Medulla oblongata (tissue), 1 donor: ENCODE measurements at regions not wholly inside any gene's neighbourhood (a gene's known extent, or its start where the extent isn't known, plus 50 kb on each side); places are given as distances from the start of the nearest gene placed in this dataset.

Source experiments
- DNase-seq: peaks from one replicate; pipeline ENCODE4 v3.0.0-alpha.2; 2015; ENCODE audit errors: extremely low spot score

DNA sequence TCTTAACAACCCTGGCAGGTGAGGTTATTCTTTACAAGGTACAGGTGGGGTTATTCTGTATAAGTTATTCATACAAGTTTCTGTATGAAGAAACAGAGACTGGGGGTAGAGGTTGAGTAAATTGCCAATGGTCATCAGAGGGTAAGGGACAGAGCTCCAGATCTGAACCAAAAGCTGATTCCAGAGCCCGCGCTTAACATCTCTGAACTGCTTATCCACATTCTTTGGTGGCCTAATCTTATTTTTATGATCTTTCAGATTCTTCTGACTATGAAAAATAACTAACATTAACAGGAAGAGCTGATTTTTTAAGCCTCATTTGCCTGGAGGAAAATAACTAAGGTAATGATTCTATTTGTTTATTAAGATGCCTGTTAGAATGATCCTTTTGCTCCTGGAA is 63.9 kb upstream of the BARHL2 start:
- no peak for DNase-seq

DNA sequence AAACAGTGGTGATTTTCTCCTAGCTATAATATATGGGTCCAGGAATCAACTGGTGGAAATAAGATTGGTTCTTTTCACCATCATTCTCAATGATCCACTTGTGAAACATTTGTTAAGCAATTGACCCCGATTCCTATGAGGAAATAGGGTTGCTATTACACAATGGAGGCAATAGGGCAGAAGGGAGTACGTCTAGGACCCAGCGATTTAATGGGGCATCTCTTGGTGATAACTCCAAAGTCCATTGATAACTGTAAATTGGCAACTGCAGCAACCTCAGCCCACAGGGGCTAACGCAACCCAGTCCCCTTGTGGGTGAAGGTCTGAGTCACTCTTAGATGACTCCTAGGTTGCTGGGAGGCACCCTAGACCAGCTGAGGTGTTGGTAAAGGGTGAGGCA is 62.5 kb upstream of the BARHL2 start:
- DNase-seq: no peak

DNA sequence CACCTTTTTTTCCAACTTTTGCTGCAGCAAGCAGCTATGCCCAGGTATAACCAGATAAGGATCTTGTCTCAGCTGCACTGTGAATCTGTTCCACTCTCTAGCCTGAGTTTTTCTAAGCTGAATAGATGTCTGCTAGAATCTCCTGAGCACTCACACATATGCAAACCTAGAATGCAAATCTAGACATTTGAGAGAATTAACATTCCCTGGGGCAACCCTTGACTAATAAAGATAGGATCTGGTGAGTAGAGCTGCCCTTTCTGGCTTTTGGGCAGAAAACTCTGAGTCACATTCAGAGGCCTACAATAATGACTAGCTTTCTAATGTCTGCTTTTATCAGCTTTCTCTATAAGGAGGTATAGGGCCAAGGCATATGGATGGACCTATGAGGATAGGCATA is 61.4 kb upstream of the BARHL2 start:
- no peak for DNase-seq

DNA sequence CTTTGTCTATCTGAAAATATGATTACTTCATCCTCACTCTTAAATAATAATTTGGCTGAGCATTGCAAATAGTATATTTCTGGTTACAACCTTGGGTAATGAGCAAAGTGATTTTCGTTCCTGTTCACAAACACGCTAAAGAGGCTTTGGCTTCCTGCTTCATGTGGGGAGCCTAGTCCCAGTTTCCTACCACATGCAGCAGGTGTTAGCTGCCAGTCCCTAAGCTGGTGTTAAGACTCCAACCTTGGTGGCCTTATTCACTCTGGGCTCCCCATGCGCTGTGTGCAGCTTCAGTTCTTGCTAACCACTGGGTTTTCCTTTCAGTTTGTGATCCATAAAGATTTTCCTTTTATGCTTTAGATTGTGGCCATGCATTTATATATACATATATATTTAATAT is 56.7 kb upstream of the BARHL2 start:
- DNase-seq: no peak

DNA sequence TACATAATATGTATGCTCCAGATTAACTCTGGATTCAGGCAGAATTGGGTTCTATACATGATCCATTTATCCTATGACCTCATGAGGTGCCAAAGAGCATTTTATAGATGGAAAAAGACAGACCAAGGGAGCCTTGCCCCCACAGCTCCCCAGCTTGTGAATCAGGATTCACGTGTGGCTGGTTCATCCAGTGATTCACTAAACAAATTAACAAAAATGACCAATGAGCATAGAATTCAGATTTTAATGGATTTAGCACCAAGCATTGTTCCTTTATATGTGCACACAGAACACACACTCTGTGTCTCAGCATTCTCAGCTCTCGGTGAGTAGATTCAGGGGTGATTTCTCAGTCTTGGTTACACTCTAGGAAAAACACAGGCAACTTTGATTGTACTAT is 51.7 kb upstream of the BARHL2 start:
- DNase-seq: no peak

DNA sequence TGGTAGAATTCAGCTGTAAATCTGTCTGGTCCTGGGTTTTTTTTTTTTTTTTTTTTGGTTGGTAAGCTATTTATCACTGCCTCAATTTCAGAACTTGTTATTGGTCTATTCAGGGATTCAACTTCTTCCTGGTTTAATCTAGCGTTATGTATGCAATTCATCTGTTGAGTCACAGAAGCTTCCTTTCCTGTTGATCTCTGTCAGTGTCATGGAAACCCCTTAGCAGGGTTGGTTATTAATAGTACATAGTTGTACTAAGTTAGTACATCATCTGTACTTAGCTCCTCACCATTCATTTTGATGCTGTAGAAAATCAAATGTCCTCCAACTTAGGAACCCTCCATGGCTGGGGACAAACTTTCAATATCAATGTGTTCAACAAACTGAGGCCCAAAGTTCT is 51.0 kb upstream of the BARHL2 start:
- DNase-seq: no peak
